Brain microvascular endothelial cell (primary cell): ENCODE measurements at regions not wholly inside any gene's neighbourhood (a gene's known extent, or its start where the extent isn't known, plus 50 kb on each side); places are given as distances from the start of the nearest gene placed in this dataset.

Experiments used
- DNase-seq: peaks from one replicate; pipeline ENCODE4 v3.0.0-alpha.2; 2020
- H3K27ac ChIP-seq: fragments of 250-450 bp; sonication (Bioruptor Pico); 2 replicates; pipeline ENCODE4 v1.5.1; 2020; ENCODE audit warnings: mild to moderate bottlenecking, moderate library complexity
- H3K27me3 ChIP-seq: fragments of 250-450 bp; sonication (Bioruptor Pico); replicated peaks from 2 replicates; pipeline ENCODE4 v1.5.1; 2020; ENCODE audit warnings: mild to moderate bottlenecking
- H3K36me3 ChIP-seq: fragments of 250-450 bp; sonication (Bioruptor Pico); replicated peaks from 2 replicates; pipeline ENCODE4 v1.5.1; 2020; ENCODE audit warnings: mild to moderate bottlenecking
- H3K4me3 ChIP-seq: 2 replicates; pipeline ENCODE4 v1.5.1; 2011; ENCODE audit warnings: low read depth, mild to moderate bottlenecking, control low read depth, low read length, moderate library complexity
- in situ Hi-C: cut with HindIII; loops from 2 replicates; pipeline ENCODE4 v1.10.0; 2017; ENCODE audit warnings: low sequenced_read_pairs, low pct_ligation_motif_present
- TF ChIP-seq, protein P1 (sequence below): IDR thresholded peaks from 2 replicates; pipeline ENCODE4 v1.5.1; 2011; ENCODE audit warnings: low read depth, mild to moderate bottlenecking, moderate library complexity, low read length, control low read depth, inconsistent platforms; ENCODE audit errors: missing control alignments

DNA sequence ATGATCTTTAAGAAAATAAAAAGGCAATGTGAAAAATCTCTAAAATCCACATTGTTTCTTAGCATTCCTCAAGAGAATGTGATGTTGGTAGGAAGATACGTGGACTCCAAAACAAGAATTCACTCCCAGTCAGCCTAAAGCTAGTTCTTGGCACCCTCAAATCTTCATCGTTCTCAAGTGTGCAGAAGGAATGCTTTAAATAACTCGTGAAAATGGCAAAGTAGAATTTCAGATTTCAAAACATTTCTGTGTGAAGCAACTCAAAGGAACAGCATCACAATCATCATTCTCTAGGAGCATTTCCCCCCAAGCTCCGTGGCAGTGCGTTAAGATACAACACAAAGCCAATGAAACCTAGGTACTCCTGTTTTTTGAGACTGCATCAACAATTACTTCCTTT is 185.1 kb upstream of the DMAC1 start:
- DNase-seq = no peak
- Histone ChIP-seq H3K36me3 (no peaks in the 10 kb centered on the region), H3K4me3 (no peak overlapping the region), H3K27me3 (no peaks in the 10 kb centered on the region), H3K27ac (no peak overlapping the region)
- in situ Hi-C loops = no loop called here
- TF ChIP-seq, protein P1, sequence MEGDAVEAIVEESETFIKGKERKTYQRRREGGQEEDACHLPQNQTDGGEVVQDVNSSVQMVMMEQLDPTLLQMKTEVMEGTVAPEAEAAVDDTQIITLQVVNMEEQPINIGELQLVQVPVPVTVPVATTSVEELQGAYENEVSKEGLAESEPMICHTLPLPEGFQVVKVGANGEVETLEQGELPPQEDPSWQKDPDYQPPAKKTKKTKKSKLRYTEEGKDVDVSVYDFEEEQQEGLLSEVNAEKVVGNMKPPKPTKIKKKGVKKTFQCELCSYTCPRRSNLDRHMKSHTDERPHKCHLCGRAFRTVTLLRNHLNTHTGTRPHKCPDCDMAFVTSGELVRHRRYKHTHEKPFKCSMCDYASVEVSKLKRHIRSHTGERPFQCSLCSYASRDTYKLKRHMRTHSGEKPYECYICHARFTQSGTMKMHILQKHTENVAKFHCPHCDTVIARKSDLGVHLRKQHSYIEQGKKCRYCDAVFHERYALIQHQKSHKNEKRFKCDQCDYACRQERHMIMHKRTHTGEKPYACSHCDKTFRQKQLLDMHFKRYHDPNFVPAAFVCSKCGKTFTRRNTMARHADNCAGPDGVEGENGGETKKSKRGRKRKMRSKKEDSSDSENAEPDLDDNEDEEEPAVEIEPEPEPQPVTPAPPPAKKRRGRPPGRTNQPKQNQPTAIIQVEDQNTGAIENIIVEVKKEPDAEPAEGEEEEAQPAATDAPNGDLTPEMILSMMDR = no peak

DNA sequence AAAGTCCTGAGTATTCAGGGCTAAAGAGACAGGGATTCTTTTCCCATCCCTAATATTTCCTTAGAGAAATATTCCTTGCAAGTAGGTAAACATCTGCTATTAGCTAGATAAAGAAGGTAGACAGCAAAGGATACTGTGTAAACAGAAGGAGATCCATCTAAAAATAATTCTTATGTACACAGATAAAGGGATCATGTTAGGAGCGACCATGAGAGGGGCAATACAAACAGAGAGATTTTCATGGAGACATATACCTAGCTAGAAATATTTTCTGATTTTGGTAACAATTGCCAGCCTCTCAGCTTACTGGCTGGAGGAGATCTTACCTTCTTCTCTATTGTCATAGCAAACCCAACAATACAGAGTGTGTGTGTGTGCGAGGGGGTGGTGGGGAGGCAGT is 184.6 kb upstream of the DMAC1 start:
- Histone ChIP-seq H3K27me3 (no peaks in the 10 kb centered on the region), H3K36me3 (no peaks in the 10 kb centered on the region), H3K4me3 (no peak overlapping the region), H3K27ac (no peak overlapping the region)
- TF ChIP-seq, protein P1 = no peak
- no peak for DNase-seq
- in situ Hi-C loops = no loop called here

DNA sequence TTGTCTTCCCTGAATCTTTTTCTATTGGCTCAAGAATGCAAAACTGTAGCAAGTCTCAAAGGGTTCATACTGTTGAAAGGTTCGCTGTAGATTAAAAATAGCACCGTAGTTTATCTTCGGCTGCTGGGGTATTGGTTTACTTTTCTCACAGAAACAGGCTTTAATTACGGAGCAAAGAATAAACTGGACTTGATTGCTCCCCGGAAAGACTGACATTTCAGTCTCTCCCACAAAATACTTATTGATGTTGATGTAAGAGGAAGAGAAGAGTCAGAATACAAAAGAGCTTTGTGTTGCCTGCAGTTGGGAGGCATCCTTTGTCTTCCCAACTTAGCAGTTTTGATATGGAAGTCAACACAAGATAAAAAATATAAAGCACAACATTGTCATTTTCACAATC is 183.9 kb upstream of the DMAC1 start:
- no peak for DNase-seq
- H3K36me3 ChIP-seq = no peaks in the 10 kb centered on the region
- in situ Hi-C loops = no loop called here
- no peak overlapping the region for H3K27ac ChIP-seq
- TF ChIP-seq, protein P1 = no peak
- no peaks in the 10 kb centered on the region for H3K27me3 ChIP-seq
- no peak overlapping the region for H3K4me3 ChIP-seq

DNA sequence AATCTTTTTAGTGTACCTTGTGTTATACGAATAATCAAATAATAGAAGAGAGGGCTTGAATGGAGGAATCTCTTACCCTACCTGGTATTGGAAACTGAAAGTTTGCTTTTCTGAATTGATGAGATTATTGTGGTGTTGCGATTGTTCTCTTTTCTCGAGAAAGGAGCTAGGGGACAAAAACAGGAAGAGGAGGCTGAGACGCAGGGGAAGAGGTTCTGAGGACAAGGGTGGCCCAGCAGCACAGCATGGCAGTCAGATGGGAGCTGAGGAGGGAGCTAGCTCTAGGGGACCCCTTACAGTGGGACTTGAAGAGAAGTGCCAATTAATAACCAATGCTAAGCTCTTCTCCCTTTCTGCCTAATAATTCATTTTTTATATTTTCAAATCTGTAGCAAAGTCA is 183.3 kb upstream of the DMAC1 start:
- H3K27me3 ChIP-seq = no peaks in the 10 kb centered on the region
- H3K4me3 ChIP-seq = no peak overlapping the region
- H3K36me3 ChIP-seq = no peaks in the 10 kb centered on the region
- no peak overlapping the region for H3K27ac ChIP-seq
- TF ChIP-seq, protein P1 = no peak
- DNase-seq = no peak
- in situ Hi-C loops = no loop called here

DNA sequence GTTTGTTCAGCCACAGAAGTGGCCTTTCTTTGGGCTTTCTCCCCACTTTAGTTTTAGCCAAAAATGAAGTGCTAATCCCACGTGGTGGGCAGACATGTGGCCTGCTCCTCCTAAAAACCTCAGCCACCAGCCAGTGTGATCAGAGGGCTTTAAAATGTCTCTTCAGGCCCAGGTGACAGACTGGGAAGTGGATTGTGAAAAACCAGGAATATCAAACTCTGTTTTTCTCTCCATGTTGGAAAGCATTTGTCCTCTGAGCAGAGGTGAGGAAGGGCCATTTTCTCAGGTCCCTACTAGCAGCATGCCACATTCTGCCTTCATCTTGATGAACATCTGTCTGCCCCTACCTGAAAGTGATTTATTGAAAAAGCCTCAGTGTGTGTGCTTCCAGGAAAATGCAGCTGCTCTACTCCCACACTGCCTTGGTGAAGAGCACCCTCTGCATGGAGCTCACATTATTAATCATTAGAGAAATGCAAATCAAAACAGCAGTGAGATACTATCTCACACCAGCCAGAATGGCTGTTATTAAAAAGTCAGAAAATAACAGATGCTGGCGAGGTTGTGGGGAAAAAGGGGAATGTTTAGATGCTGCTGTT is 181.2 kb upstream of the DMAC1 start:
- Histone ChIP-seq H3K4me3 (no peak overlapping the region), H3K36me3 (no peaks in the 10 kb centered on the region), H3K27me3 (no peaks in the 10 kb centered on the region), H3K27ac (no peak overlapping the region)
- no peak for DNase-seq
- TF ChIP-seq, protein P1 = no peak
- in situ Hi-C loops = no loop called here

DNA sequence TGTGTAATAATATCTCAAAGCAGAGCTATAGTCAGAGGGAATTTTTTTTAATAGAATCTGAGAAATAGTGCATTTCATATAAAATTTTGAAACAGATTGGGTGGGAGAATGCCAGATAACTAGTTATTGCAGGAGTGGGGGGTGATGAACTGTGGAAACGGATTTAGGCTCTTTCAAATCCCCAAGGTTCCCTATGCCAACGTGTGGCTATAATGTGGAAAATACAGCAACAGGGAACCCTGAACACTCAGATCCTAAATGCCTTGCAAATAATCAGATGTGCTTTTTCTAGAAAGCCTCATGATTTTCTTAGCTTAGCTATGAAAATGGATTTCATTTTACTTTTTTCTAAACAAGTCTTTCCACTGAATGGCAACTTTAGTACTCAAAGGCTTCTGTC is 180.5 kb upstream of the DMAC1 start:
- H3K36me3 ChIP-seq = no peaks in the 10 kb centered on the region
- no peak overlapping the region for H3K27ac ChIP-seq
- in situ Hi-C loops = no loop called here
- TF ChIP-seq, protein P1 = no peak
- H3K27me3 ChIP-seq = no peaks in the 10 kb centered on the region
- H3K4me3 ChIP-seq = no peak overlapping the region
- no peak for DNase-seq
